ENCODE measurements at regions not wholly inside any gene's neighbourhood (a gene's known extent, or its start where the extent isn't known, plus 50 kb on each side); places are given as distances from the start of the nearest gene placed in this dataset.

DNA sequence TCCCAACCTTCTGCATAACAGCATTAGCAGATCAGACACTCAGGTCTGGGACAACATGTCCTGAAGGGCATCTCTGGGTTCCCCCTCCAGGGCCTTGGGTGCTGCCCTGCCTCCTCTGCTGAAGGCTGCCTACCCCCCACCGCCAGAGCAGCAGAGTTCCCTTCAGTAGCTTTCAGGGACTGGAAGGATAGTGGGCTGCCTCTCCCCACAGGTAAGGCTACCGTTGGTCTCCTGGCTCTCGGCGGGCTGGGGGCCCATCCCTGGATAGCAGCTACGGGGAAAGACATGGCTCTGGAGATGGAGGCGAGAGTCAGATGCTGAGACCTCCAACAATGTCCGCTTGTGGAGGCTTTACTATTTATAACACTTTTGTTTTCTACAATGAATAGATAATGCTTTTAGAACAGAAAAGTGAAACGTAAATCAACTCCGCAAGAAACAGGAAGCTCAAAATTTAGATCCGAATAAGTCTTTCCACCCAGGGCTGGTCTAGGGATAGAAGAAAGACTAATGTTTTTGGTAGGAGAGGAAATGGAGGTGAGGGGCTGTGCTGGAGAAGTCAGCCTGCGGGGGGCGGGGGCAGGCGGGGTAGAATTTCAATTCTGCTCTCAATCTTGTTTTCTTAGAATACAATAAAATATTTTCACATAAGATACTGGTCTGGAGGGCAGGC lies 58.4 kb downstream of the ARL4C start:
- no peak for DNase-seq (ENCODE audit: low spot score)

DNA sequence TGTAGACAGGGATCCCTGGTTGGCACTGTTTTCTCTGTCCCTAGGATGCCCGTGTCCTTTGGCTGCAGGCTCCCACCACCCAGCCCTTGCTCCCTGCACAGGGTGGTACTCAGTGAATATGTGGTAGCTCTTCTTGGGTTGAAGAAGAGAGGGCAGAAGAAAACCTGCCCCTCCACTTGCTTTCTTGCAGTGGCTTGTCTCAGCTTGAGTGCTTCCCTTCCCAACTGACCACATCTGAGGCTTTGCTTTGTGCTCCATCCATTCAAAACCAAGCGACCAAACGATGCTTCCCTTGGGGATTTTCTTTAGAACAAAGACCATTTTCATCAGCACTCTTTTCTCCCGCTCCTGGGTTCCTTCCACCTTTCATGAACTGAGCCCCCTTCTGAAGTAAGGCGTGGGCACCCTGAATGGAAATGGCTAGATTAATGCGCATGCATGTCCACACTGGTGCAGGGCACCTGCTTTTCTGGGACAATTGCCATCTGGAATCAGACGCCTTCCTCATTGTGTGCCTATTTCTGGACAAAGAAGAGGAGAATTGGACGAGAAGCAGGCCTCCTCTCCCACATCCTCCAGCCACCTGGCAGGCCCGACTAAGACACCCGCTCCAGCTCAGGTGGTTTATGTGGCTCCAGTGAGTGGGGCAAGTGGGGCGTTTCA lies 59.1 kb downstream of the ARL4C start:
- no peak for DNase-seq (ENCODE audit: low spot score)

DNA sequence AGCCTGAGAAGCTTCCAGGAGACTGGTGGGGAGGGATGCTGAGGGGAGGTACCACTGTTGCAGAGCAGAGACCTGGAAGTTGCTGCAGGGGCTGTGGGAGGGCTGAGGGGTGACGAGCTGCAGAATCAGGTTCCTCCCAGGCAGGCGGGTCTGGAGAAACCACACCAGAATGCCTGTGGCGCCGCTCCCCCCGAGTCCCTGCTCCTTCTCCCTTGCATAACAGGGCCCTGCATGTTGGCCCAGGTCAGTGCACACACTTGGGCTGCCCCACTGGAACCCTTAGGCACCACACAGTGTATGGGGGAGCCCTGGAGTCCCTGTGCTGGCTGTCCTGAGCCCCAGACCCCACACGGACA lies 60.4 kb downstream of the ARL4C start:
- no peak for DNase-seq (ENCODE audit: low spot score)

- DNase-seq (ENCODE audit: low spot score), result peak; percentile 49
These were observed 60.9 kb downstream of the ARL4C start for GRCh38 chr2:234435836-234436481.

DNA sequence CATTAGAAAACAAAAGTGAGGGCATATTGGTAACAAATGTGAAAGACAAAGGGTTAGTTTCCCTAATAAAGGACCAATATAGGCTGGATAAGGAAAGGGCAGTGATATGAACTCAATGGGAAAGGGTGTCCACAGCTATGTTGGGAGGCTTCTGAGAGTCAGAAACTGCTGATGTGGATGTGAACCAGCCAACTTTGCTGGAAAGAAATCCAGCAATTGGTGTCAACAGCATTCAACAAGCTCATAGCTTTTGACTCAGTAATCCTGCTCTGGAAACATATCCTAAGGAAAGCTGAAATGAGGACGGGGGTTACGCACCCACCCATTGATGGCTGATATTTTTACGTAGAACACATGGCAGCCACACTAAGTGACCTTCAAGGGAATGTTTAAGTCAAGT lies 63.7 kb downstream of the ARL4C start:
- DNase-seq (ENCODE audit: low spot score), result no peak

GRCh38 chr2:234430871-234431270 lies 66.0 kb downstream of the ARL4C start:
- DNase-seq (ENCODE audit: low spot score), result no peak

DNA sequence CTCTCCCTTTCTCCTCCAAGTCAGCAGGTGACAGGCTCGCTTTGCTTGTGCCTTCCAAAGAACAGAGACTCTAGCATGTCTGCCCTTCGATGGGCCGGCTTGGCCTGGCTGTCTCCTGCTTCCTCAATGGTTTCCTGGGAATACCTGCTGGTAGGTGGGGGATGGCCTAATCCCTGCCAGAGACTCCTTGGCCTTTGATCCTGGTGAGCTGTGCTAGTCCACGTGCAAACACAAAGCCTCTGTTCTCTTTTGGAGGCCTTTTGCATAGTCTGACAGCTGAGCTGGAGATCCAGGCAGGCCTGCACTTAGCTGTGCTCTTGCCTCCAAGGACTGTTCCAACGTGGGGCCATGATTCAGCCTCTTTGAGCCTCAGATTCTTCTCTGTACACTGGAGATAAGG lies 67.6 kb downstream of the ARL4C start:
- no peak for DNase-seq (ENCODE audit: low spot score)

- DNase-seq (ENCODE audit: low spot score), result peak; percentile 77
These were observed 69.5 kb downstream of the ARL4C start for GRCh38 chr2:234427081-234428061.

DNA sequence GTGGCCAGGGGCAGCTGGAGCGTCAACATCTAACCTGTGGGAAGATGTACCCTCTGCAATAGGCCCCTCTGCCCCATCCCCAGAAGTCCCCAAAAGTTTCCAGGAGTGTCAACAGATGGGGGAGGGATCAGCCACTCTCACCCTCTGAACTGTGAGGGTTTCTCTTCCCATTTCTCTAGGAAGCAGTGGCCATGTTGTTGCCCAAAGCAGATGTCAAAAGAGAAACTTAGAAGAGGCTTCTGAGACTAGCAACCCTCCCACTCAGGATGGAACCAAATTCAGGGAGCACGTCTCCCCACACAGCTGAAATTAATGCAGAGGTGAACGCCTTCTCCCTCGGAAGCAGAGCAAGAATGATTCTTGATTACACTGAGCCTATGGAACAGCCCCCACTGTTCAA lies 70.3 kb downstream of the ARL4C start:
- DNase-seq (ENCODE audit: low spot score), result no peak

GRCh38 chr2:234425639-234426603 lies 71.0 kb downstream of the ARL4C start:
- no peak for DNase-seq (ENCODE audit: low spot score)

DNA sequence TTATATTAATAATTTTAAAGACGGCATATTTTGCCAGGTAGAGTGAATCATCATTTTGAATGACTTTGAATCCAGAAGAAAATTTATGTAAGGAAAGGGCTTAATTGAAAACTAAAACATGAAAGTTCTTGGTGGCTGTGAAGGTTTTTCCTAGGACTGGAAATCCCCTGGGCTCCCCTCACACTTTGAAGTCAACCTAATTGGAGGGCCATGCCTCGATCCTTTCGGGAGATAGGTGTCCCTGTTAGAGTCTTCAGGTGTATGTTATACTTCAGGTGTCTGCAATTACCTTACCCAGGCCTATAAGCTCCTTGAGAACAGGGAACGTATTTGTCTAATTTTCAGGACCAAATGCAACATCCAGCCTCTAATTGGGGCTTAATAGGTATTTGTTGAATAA lies 73.0 kb downstream of the ARL4C start:
- no peak for DNase-seq (ENCODE audit: low spot score)

DNA sequence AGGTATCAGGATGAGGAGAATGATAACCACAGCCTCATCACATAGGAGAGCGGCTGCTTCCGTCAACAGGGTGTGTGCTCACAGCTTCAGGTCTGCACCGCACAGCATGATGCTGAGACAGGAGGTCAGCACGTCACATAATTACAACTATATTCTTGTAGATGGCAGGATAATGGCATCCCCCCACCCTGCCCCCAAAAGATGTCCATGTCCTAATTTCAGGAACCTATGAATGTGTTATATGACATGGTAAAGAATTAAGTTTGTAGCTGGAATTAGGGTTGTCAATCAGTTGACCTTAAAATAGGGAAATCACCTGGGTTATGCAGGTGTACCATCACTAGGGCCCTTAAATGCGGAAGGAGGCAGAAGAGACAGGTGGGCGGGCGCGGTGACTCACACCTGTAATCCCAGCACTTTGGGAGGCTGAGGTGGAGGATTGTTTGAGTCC lies 73.9 kb downstream of the ARL4C start:
- DNase-seq (ENCODE audit: low spot score), result no peak

DNA sequence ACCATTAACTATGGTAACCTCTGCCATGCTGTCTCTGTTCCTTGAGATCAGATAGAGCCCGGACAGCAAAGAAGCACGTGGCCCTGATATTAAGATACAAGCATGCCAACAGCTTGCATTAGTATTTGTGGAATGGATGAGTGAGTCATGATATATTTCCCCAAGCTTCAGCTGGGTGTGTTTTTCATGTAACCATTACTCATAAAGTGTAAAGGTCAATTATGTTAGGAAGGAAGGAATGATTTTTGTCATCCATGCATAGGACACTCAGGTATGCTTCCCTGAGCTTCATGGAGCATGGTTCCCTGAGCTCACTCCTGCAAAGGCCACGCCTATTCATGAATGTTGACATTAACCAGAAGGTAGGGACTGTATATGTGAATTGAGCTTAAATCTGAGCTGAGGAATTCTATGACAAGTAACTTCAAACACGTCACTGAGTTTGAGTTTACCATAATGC lies 74.6 kb downstream of the ARL4C start:
- DNase-seq (ENCODE audit: low spot score), result peak; percentile 85

GRCh38 chr2:234420408-234420807 lies 76.5 kb downstream of the ARL4C start:
- DNase-seq (ENCODE audit: low spot score), result no peak

- no peak for DNase-seq (ENCODE audit: low spot score)
These were observed 77.2 kb downstream of the ARL4C start for GRCh38 chr2:234419726-234420125.

- no peak for DNase-seq (ENCODE audit: low spot score)
These were observed 81.2 kb downstream of the ARL4C start for GRCh38 chr2:234415706-234416105.

GRCh38 chr2:234414596-234414995 lies 82.3 kb downstream of the ARL4C start:
- no peak for DNase-seq (ENCODE audit: low spot score)

GRCh38 chr2:234412726-234413125 lies 84.2 kb downstream of the ARL4C start:
- peak; percentile 87 for DNase-seq (ENCODE audit: low spot score)

DNA sequence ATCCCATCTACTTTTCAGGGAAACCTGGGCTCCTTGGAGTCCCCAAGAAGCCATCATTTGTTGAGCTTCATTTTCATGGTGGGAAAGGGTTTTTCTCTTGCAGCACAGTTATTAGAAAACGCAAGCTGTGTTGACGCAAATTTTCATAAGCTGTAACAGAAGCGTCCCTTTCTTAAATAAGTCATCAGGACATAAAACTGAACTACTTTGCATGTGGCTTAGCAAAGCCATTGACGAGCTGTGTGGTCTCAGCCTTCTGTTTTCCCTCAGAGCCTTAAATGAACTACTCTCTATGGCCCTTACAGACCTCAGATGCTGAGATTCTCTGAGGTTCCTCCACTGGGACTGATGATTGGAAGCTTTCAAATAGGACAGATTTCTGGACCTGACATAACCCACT lies 85.1 kb downstream of the ARL4C start:
- no peak for DNase-seq (ENCODE audit: low spot score)

DNA sequence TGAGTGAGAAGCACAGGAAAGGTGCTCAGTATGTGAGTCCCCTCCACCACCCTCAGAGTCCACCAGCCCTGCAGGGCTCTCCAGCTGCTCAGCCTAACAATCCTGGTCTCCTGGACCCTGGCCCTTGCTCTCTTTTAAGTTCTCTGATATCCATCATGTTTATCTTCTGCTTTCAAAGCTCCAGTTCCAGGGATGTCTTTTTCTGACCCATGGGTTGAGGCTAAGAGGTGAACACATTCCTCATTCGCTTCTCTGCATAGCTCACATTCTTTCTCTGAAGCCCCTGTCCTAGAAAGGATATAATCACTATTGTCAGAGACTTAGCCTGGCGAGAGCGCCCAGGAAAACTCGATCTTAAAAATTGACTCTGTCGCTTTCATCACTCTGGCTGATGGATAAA lies 86.4 kb downstream of the ARL4C start:
- no peak for DNase-seq (ENCODE audit: low spot score)

DNA sequence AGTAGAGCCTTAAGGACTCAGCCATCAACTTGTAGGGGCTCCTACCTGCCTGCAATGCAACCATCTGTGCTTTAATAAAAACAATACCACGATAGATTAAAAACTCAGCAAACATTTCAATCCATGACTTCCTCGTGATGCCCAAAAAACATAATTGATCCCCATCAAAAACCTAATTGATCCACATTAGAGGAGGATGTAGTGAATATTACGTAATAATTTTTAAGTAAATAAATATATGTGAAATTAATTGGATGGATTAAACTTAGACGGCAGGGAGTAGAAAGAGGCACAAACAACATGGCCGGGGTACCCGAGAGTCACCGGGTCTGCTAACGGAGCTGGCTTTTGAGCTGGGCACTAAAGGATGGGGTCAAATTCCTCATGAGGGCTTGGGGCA lies 87.3 kb downstream of the ARL4C start:
- no peak for DNase-seq (ENCODE audit: low spot score)

Measured in AG20443 (cell line).